Karpas-422 (cell line): ENCODE measurements at regions not wholly inside any gene's neighbourhood (a gene's known extent, or its start where the extent isn't known, plus 50 kb on each side); places are given as distances from the start of the nearest gene placed in this dataset.

Source experiments
- DNase-seq: peaks from one replicate; pipeline ENCODE4 v3.0.0-alpha.2; 2015
- H2AFZ ChIP-seq: fragments of 200-600 bp; sonication (generic); 2 replicates; pipeline ENCODE4 v1.6.1; 2014; ENCODE audit warnings: antibody characterized with exemption, low read length, mixed read lengths
- H3K27ac ChIP-seq: fragments of 200-600 bp; sonication (generic); 2 replicates; pipeline ENCODE4 v1.5.1; 2014; ENCODE audit warnings: mild to moderate bottlenecking, low read length, moderate library complexity
- H3K27me3 ChIP-seq: fragments of 200-600 bp; sonication (generic); 2 replicates; pipeline ENCODE4 v1.6.1; 2014; ENCODE audit warnings: low read length, mixed read lengths
- H3K36me3 ChIP-seq: fragments of 200-600 bp; sonication (generic); 2 replicates; pipeline ENCODE4 v1.6.1; 2014; ENCODE audit warnings: low read length, mixed read lengths; ENCODE audit not compliant: insufficient read depth
- H3K4me1 ChIP-seq: fragments of 200-600 bp; sonication (generic); 2 replicates; pipeline ENCODE4 v1.6.1; 2014; ENCODE audit warnings: mild to moderate bottlenecking, low read length, mixed read lengths
- H3K4me2 ChIP-seq: fragments of 200-600 bp; sonication (generic); 2 replicates; pipeline ENCODE4 v1.6.1; 2014; ENCODE audit warnings: low read length, low read depth, mild to moderate bottlenecking; ENCODE audit not compliant: poor library complexity, severe bottlenecking
- H3K4me3 ChIP-seq: fragments of 200-600 bp; sonication (generic); 2 replicates; pipeline ENCODE4 v1.5.1; 2014; ENCODE audit warnings: mild to moderate bottlenecking, antibody characterized with exemption, low read length, mixed read lengths
- H3K79me2 ChIP-seq: fragments of 200-600 bp; sonication (generic); 2 replicates; pipeline ENCODE4 v1.6.1; 2014; ENCODE audit warnings: mild to moderate bottlenecking, low read length, mixed read lengths
- H3K9ac ChIP-seq: fragments of 200-600 bp; sonication (generic); 2 replicates; pipeline ENCODE4 v1.6.0; 2014; ENCODE audit warnings: low read length
- H3K9me2 ChIP-seq: fragments of 200-600 bp; sonication (generic), shearing (Covaris generic); replicated peaks from 2 replicates; pipeline ENCODE4 v1.6.0; 2014; ENCODE audit warnings: mild to moderate bottlenecking, low read length, moderate library complexity; ENCODE audit not compliant: insufficient read depth
- H3K9me3 ChIP-seq: fragments of 300-700, 200-600 bp; sonication (generic); 2 replicates; pipeline ENCODE4 v1.6.1; 2014; ENCODE audit warnings: low read length, mixed read lengths
- H4K20me1 ChIP-seq: fragments of 200-600 bp; sonication (generic); 2 replicates; pipeline ENCODE4 v1.6.1; 2014; ENCODE audit warnings: mild to moderate bottlenecking, antibody characterized with exemption, low read length, low read depth; ENCODE audit not compliant: insufficient read depth

DNA sequence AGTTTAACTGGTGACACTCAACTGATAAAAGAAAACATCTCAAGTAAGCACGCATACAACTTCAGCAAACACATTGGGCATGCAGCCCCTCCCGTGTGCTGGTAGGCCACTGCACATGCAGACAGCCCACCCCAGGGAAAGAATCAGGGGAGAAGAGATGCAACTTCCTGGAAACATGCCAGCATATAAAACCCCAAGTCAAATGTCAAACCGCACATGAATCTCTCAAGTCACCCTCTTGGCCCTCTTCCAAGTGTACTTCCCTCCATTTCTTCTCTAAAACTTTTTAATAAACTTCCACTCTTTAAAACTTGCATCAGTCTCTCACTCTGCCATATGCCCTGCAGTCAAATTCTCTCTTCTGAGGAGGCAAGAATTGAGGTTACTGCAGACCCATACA, 732.7 kb downstream of the SEMA5A start:
- Histone ChIP-seq H3K4me3 (no peak overlapping the region), H3K9me3 (peaks cover 32% of the 10 kb centered on the region), H3K36me3 (no peaks in the 10 kb centered on the region), H3K4me2 (no peak overlapping the region), H4K20me1 (no peaks in the 10 kb centered on the region), H3K27ac (no peak overlapping the region), H2AFZ (no peak overlapping the region), H3K9me2 (no peaks in the 10 kb centered on the region), H3K27me3 (no peaks in the 10 kb centered on the region), H3K9ac (no peak overlapping the region), H3K79me2 (no peaks in the 10 kb centered on the region), H3K4me1 (no peaks in the 10 kb centered on the region)
- DNase-seq: no peak

DNA sequence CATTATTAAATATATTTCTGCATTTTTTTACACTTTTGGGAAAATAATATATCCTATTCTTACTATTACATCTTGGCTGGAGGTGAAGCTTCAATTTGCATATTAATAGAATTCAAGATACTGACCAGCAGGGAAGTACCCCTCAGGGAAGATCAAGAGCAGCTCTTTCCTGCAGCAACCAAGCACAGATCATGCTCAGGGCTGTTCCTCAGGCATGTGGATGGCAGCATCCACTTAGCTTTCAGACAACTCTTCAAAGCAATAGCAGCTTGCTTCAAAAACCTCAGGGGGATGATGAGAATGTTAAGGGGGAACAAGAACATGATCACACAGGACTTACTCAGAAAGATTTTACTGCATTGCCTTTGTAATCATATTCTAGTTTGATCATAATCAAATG, 731.8 kb downstream of the SEMA5A start:
- H3K79me2 ChIP-seq: no peaks in the 10 kb centered on the region
- H3K27ac ChIP-seq: no peak overlapping the region
- no peak overlapping the region for H2AFZ ChIP-seq
- H3K36me3 ChIP-seq: no peaks in the 10 kb centered on the region
- no peak overlapping the region for H3K9ac ChIP-seq
- peaks cover 35% of the 10 kb centered on the region for H3K9me3 ChIP-seq
- H4K20me1 ChIP-seq: no peaks in the 10 kb centered on the region
- no peak overlapping the region for H3K4me2 ChIP-seq
- H3K4me3 ChIP-seq: no peak overlapping the region
- H3K4me1 ChIP-seq: no peaks in the 10 kb centered on the region
- no peaks in the 10 kb centered on the region for H3K27me3 ChIP-seq
- H3K9me2 ChIP-seq: no peaks in the 10 kb centered on the region
- DNase-seq: no peak

DNA sequence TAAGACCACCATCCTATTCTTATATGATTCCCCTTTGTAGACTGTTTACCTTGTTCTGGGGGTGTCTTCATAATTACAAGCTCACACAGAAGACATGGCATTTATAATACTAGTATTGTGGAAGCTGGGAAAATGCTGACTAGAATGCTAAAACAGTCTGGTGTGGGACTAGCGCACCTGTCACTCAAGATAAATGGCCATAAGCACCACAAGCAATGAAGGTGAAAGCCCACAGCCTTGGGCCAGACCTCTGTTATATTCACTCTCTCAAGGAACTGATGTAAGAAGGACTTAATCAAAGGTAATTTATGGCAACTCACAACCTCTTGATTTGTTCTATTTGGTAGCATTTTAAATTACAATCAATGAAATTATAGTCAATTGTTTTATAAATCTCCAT, 721.5 kb downstream of the SEMA5A start:
- H2AFZ ChIP-seq: no peak overlapping the region
- H3K9me3 ChIP-seq: peaks cover 17% of the 10 kb centered on the region
- no peak overlapping the region for H3K9ac ChIP-seq
- no peaks in the 10 kb centered on the region for H3K9me2 ChIP-seq
- H3K4me1 ChIP-seq: no peaks in the 10 kb centered on the region
- H3K4me3 ChIP-seq: no peak overlapping the region
- H3K27me3 ChIP-seq: no peaks in the 10 kb centered on the region
- H3K36me3 ChIP-seq: no peaks in the 10 kb centered on the region
- H3K4me2 ChIP-seq: no peak overlapping the region
- H3K79me2 ChIP-seq: no peaks in the 10 kb centered on the region
- H3K27ac ChIP-seq: no peak overlapping the region
- DNase-seq: no peak
- H4K20me1 ChIP-seq: no peaks in the 10 kb centered on the region

DNA sequence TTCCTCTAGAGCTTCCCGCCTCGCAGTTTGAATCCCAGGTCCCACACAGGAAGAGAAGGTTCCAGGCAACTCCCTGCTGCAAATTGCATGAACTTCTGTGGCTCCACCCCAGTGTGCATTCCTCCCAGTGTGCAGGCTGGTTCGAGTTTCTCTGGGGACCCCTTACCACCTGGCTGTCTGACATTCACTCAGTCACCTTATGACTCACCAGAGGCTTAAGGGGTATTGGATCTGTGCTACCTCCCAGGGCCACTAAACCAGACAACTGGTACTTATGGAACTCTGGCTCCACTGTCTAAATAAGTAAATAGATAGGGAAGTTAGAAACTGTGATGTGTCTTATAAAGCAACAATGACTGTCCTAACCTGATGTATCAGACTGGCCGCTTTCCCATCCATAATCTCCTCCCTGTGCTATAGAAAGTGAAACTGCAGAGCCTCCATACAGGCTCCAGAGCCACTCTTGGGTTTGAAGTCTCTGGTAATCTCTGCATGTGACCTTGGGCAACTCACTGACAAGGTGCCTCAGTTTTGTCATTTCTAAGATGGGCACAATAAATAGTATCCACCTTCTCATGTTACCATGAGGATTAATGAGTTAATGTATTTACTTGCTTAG, 720.6 kb downstream of the SEMA5A start:
- H3K4me3 ChIP-seq: no peak overlapping the region
- H3K36me3 ChIP-seq: no peaks in the 10 kb centered on the region
- H3K9me3 ChIP-seq: peaks cover 17% of the 10 kb centered on the region
- H3K27ac ChIP-seq: no peak overlapping the region
- no peak overlapping the region for H3K9ac ChIP-seq
- H3K4me1 ChIP-seq: no peaks in the 10 kb centered on the region
- H3K27me3 ChIP-seq: no peaks in the 10 kb centered on the region
- no peaks in the 10 kb centered on the region for H3K79me2 ChIP-seq
- no peaks in the 10 kb centered on the region for H4K20me1 ChIP-seq
- no peak overlapping the region for H3K4me2 ChIP-seq
- DNase-seq: no peak
- no peak overlapping the region for H2AFZ ChIP-seq
- H3K9me2 ChIP-seq: no peaks in the 10 kb centered on the region

DNA sequence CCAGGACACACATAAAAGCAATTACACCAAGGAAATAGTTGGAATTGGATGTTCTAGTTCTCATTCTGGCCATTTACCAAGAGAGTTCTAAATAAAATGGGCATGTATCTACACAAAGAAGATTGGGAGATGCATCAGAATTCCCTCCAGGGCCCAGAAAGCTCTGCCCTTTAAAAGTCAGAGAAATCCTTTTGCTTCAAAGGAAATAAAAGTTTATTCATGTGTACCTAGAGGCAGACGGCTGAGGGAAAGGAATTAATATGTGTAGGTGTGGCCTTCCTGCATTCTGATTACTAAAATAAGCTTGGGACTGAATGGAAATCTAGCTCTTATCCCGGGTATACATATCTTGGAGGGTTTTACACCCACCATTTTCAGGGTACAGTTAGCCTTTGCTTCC, 719.4 kb downstream of the SEMA5A start:
- Histone ChIP-seq H3K27ac (no peak overlapping the region), H3K79me2 (no peaks in the 10 kb centered on the region), H2AFZ (no peak overlapping the region), H3K36me3 (no peaks in the 10 kb centered on the region), H3K9me2 (no peaks in the 10 kb centered on the region), H3K4me2 (no peak overlapping the region), H3K4me1 (no peaks in the 10 kb centered on the region), H3K9ac (no peak overlapping the region), H3K27me3 (no peaks in the 10 kb centered on the region), H3K9me3 (peaks cover 13% of the 10 kb centered on the region), H4K20me1 (no peaks in the 10 kb centered on the region), H3K4me3 (no peak overlapping the region)
- no peak for DNase-seq

DNA sequence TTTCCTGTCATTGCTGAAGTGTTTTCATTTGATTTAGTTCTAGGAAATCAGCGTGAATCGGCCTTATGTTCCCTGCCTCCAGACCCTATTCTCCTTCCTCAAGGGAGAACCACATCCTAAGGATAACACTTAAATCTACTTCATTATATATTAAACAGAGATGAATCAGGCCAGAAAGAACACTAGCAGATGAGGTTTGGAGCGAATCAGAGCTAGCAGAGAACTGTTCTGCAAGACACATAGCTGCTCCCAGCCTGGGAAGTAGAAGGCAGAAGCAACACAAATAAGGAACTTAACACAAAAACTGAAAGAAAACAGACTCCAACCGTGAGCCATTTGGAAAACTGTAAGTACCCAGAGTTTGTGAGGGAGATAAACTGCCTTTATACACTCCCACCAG, 718.2 kb downstream of the SEMA5A start:
- no peak overlapping the region for H3K9ac ChIP-seq
- no peak for DNase-seq
- no peaks in the 10 kb centered on the region for H3K9me2 ChIP-seq
- H4K20me1 ChIP-seq: no peaks in the 10 kb centered on the region
- H3K36me3 ChIP-seq: no peaks in the 10 kb centered on the region
- no peaks in the 10 kb centered on the region for H3K27me3 ChIP-seq
- no peaks in the 10 kb centered on the region for H3K4me1 ChIP-seq
- H2AFZ ChIP-seq: no peak overlapping the region
- peaks cover 13% of the 10 kb centered on the region for H3K9me3 ChIP-seq
- H3K4me3 ChIP-seq: no peak overlapping the region
- no peak overlapping the region for H3K27ac ChIP-seq
- no peak overlapping the region for H3K4me2 ChIP-seq
- no peaks in the 10 kb centered on the region for H3K79me2 ChIP-seq

DNA sequence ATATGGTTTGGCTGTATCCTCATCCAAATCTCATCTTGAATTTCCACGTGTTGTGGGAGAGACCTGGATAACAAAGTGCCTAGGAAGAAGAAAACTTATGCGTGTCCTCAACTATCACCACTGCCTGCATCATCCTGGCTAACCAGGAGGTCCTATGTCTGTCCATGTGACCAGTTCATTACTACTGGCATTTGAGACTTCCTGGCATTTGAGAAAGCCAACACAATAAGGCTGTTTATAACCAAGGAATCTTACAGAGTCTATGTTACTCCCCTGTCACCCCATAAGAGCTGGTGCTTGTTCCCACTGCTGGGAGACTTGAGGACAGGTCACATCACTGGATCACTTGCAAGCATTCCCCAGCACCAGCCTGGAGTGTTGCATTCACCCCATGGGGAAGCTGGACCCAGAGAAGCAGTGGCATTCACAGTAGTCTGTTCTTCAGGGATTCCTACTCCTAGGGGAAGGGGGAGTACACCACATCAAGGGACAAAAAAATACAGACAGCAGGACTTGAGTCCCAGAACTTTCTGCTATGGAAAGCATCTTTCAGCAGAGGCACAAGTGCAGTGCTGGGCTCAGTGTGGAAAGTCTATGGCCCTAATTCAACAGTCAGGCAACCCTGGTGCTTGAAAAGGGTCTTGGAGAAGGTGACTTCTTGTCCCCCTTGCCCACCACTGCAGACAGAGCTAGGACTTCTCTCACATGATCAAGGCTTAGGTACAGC, 717.1 kb downstream of the SEMA5A start:
- no peaks in the 10 kb centered on the region for H3K4me1 ChIP-seq
- H4K20me1 ChIP-seq: no peaks in the 10 kb centered on the region
- H2AFZ ChIP-seq: no peak overlapping the region
- H3K9ac ChIP-seq: no peak overlapping the region
- no peaks in the 10 kb centered on the region for H3K9me2 ChIP-seq
- H3K4me2 ChIP-seq: no peak overlapping the region
- no peaks in the 10 kb centered on the region for H3K79me2 ChIP-seq
- no peaks in the 10 kb centered on the region for H3K27me3 ChIP-seq
- DNase-seq: no peak
- H3K27ac ChIP-seq: no peak overlapping the region
- H3K36me3 ChIP-seq: no peaks in the 10 kb centered on the region
- H3K4me3 ChIP-seq: no peak overlapping the region
- H3K9me3 ChIP-seq: peaks cover 13% of the 10 kb centered on the region

DNA sequence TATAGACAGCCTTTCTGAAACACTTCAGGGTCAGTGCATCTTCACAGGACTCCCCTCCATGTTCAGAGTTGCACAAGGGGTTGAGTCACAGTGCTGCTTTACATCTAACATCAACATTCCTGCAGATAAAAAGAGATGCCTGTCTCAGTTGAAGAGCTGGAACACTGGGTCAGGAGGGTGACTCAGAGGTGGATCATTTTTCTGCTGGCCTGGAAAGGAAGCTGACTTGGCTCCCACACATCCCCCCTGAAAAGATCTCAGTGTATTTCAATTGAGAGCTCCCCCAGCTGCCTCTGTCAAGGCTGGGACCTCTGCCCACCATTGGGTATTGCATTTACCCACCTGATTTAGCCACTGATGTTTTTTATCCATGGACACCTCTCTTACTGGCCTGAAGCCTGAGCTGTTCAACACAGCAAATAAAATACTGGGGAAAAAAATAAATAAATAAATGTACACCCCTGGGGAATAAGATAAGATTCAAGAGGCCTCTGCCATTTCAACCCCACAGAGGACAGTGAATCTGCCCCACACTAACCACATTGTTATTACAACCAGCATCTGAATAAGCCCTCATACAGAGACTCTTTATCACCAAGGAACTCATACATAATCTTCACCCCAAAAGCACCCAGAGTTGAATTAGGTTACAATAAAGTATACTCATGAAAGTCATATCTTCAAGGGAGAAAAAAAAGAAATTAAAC, 716.4 kb downstream of the SEMA5A start:
- H3K27me3 ChIP-seq: no peaks in the 10 kb centered on the region
- H3K27ac ChIP-seq: no peak overlapping the region
- H3K4me2 ChIP-seq: no peak overlapping the region
- no peak overlapping the region for H3K4me3 ChIP-seq
- no peaks in the 10 kb centered on the region for H4K20me1 ChIP-seq
- H3K9me3 ChIP-seq: peaks cover 13% of the 10 kb centered on the region
- no peak overlapping the region for H3K9ac ChIP-seq
- no peak overlapping the region for H2AFZ ChIP-seq
- no peak for DNase-seq
- H3K36me3 ChIP-seq: no peaks in the 10 kb centered on the region
- H3K9me2 ChIP-seq: no peaks in the 10 kb centered on the region
- no peaks in the 10 kb centered on the region for H3K79me2 ChIP-seq
- H3K4me1 ChIP-seq: no peaks in the 10 kb centered on the region
